Neural crest cell (in vitro differentiated cells): ENCODE measurements at regions not wholly inside any gene's neighbourhood (a gene's known extent, or its start where the extent isn't known, plus 50 kb on each side); places are given as distances from the start of the nearest gene placed in this dataset.
"Not testable (repeated sequence)": the region's sequence is repeated elsewhere in the genome, so short reads cannot be mapped to it uniquely, and the experiment has no call there.

Experiments used
- DNase-seq: peaks from one replicate; pipeline ENCODE4 v3.0.0; 2021; ENCODE audit warnings: low read depth, mixed read lengths, low spot score
- H3K27ac Mint-ChIP-seq: one replicate; pipeline ENCODE4 v1.8.0; 2021; ENCODE audit warnings: mild to moderate bottlenecking, mixed read lengths; ENCODE audit not compliant: unreplicated experiment
- H3K27me3 Mint-ChIP-seq: 2 replicates; pipeline ENCODE4 v1.8.0; 2021; ENCODE audit warnings: low read depth, mild to moderate bottlenecking, mixed read lengths
- H3K36me3 Mint-ChIP-seq: 2 replicates; pipeline ENCODE4 v1.8.0; 2021; ENCODE audit warnings: low read depth, mild to moderate bottlenecking, mixed read lengths
- H3K4me1 Mint-ChIP-seq: 2 replicates; pipeline ENCODE4 v1.8.0; 2021; ENCODE audit warnings: mixed read lengths
- H3K4me3 Mint-ChIP-seq: one replicate; pipeline ENCODE4 v1.8.0; 2021; ENCODE audit warnings: mild to moderate bottlenecking, mixed read lengths
- H3K9me3 Mint-ChIP-seq: 2 replicates; pipeline ENCODE4 v1.8.0; 2021; ENCODE audit warnings: mixed read lengths
- CTCF ChIP-seq: fragments of 200-600 bp; sonication (generic); conservative IDR thresholded peaks from 2 replicates; pipeline ENCODE4 v1.5.0; 2021; ENCODE audit warnings: antibody characterized with exemption, mild to moderate bottlenecking

GRCh38 chr2:58699411-58699810 lies 458.3 kb upstream of the FANCL start:
- DNase-seq, result no peak
- Mint-ChIP-seq H3K27ac (no peak overlapping the region), H3K9me3 (no peaks in the 10 kb centered on the region), H3K4me1 (peaks cover 11% of the 10 kb centered on the region), H3K27me3 (no peaks in the 10 kb centered on the region), H3K4me3 (no peak overlapping the region), H3K36me3 (no peaks in the 10 kb centered on the region)
- TF ChIP-seq CTCF, result no peak

GRCh38 chr2:58698620-58699019 lies 457.5 kb upstream of the FANCL start:
- Mint-ChIP-seq H3K27ac (no peak overlapping the region), H3K27me3 (no peaks in the 10 kb centered on the region), H3K4me1 (peaks cover 11% of the 10 kb centered on the region), H3K4me3 (no peak overlapping the region), H3K36me3 (no peaks in the 10 kb centered on the region), H3K9me3 (no peaks in the 10 kb centered on the region)
- DNase-seq, result no peak
- TF ChIP-seq CTCF, result no peak

- not testable (repeated sequence) for DNase-seq, H3K36me3 Mint-ChIP-seq, H3K9me3 Mint-ChIP-seq, H3K27me3 Mint-ChIP-seq, H3K4me1 Mint-ChIP-seq, H3K27ac Mint-ChIP-seq, H3K4me3 Mint-ChIP-seq
Measured at GRCh38 chr2:58694114-58694513, 453.0 kb upstream of the FANCL start.

GRCh38 chr2:58691041-58691440 lies 449.9 kb upstream of the FANCL start:
- not testable (repeated sequence) for H3K36me3 Mint-ChIP-seq, H3K9me3 Mint-ChIP-seq, H3K27ac Mint-ChIP-seq, DNase-seq, H3K4me1 Mint-ChIP-seq, H3K27me3 Mint-ChIP-seq, H3K4me3 Mint-ChIP-seq

GRCh38 chr2:58688813-58689212 lies 447.7 kb upstream of the FANCL start:
- Mint-ChIP-seq H3K36me3 (no peaks in the 10 kb centered on the region), H3K4me3 (no peak overlapping the region)

GRCh38 chr2:58686776-58687175 lies 445.7 kb upstream of the FANCL start:
- no peak overlapping the region for H3K4me3 Mint-ChIP-seq
- TF ChIP-seq CTCF, result no peak
- peaks cover 8% of the 10 kb centered on the region for H3K9me3 Mint-ChIP-seq
- H3K36me3 Mint-ChIP-seq, result no peaks in the 10 kb centered on the region
- H3K27ac Mint-ChIP-seq, result no peak overlapping the region
- no peak for DNase-seq
- no peaks in the 10 kb centered on the region for H3K27me3 Mint-ChIP-seq
- no peaks in the 10 kb centered on the region for H3K4me1 Mint-ChIP-seq

More at GRCh38 chr2:58688813-58689212, 447.7 kb upstream of the FANCL start:
- H3K27ac Mint-ChIP-seq, result no peak overlapping the region
- H3K27me3 Mint-ChIP-seq, result no peaks in the 10 kb centered on the region
- DNase-seq, result no peak
- H3K4me1 Mint-ChIP-seq, result no peaks in the 10 kb centered on the region
- H3K9me3 Mint-ChIP-seq, result peaks cover 8% of the 10 kb centered on the region
- TF ChIP-seq CTCF, result no peak

GRCh38 chr2:58680755-58681310 lies 439.7 kb upstream of the FANCL start:
- Mint-ChIP-seq H3K27ac (no peak overlapping the region), H3K27me3 (no peaks in the 10 kb centered on the region), H3K9me3 (no peaks in the 10 kb centered on the region), H3K4me3 (no peak overlapping the region), H3K4me1 (no peaks in the 10 kb centered on the region), H3K36me3 (no peaks in the 10 kb centered on the region)
- no peak for TF ChIP-seq CTCF
- DNase-seq, result no peak
